NT2/D1 (cell line): ENCODE measurements at regions not wholly inside any gene's neighbourhood (a gene's known extent, or its start where the extent isn't known, plus 50 kb on each side); places are given as distances from the start of the nearest gene placed in this dataset.

Experiments
- SUZ12 ChIP-seq: IDR thresholded peaks from 2 replicates; pipeline ENCODE4 v1.6.1; 2011; ENCODE audit not compliant: insufficient read length, insufficient read depth; ENCODE audit errors: extremely low read depth
- YY1 ChIP-seq: IDR thresholded peaks from 2 replicates; pipeline ENCODE4 v1.6.1; 2011; ENCODE audit not compliant: insufficient read length, insufficient read depth

DNA sequence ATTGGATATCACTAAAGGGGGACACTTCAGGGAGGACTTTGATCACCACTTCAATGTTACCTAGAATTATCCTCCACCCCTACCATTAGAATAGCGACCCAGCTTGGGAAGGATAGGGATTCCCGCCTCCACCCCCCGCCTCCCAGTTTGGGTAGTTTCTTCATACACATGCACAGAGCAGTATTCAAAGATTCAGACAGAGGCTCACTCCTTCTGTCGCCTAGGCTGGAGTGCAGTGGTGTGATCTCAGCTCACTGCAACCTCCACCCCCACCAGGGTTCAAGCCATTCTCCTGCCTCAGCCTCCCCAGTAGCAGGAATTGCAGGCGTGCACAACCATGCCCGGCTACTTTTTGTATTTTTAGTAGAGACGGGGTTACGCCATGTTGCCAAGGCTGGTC is 1166.1 kb downstream of the TYW1 start:
- TF ChIP-seq SUZ12 (no peak), YY1 (no peak)
